Osteoblast (primary cell): ENCODE measurements at regions not wholly inside any gene's neighbourhood (a gene's known extent, or its start where the extent isn't known, plus 50 kb on each side); places are given as distances from the start of the nearest gene placed in this dataset.

Experiments used
- DNase-seq: peaks from one replicate; pipeline ENCODE4 v3.0.0; 2011; ENCODE audit warnings: low spot score, mixed read lengths; ENCODE audit not compliant: insufficient read length; ENCODE audit errors: missing footprints
- H2AFZ ChIP-seq: 2 replicates; pipeline ENCODE4 v1.6.0; 2011; ENCODE audit warnings: mild to moderate bottlenecking, low read length
- H3K27ac ChIP-seq: 2 replicates; pipeline ENCODE4 v1.5.1; 2011; ENCODE audit warnings: mild to moderate bottlenecking, low read depth, low read length, moderate library complexity
- H3K27me3 ChIP-seq: 2 replicates; pipeline ENCODE4 v1.6.0; 2012; ENCODE audit warnings: mild to moderate bottlenecking, control low read depth, inconsistent platforms, low read length, moderate library complexity; ENCODE audit not compliant: insufficient read depth
- H3K36me3 ChIP-seq: 2 replicates; pipeline ENCODE4 v1.5.1; 2011; ENCODE audit warnings: mild to moderate bottlenecking, low read length, control low read depth, moderate library complexity; ENCODE audit not compliant: insufficient read depth
- H3K4me1 ChIP-seq: 2 replicates; pipeline ENCODE4 v1.5.1; 2011; ENCODE audit warnings: mild to moderate bottlenecking, low read length, control low read depth, moderate library complexity; ENCODE audit not compliant: insufficient read depth
- H3K4me2 ChIP-seq: 2 replicates; pipeline ENCODE4 v1.6.0; 2011; ENCODE audit warnings: mild to moderate bottlenecking, low read length; ENCODE audit not compliant: insufficient read depth
- H3K4me3 ChIP-seq: fragments of 200-600 bp; sonication (generic); 3 replicates; pipeline ENCODE4 v1.5.1; 2012; ENCODE audit warnings: mild to moderate bottlenecking, low read length, inconsistent platforms; ENCODE audit not compliant: insufficient read depth
- H3K79me2 ChIP-seq: 2 replicates; pipeline ENCODE4 v1.6.0; 2012; ENCODE audit warnings: mild to moderate bottlenecking, low read length, control low read depth, inconsistent platforms; ENCODE audit not compliant: insufficient read depth
- H3K9me3 ChIP-seq: 2 replicates; pipeline ENCODE4 v1.5.1; 2011; ENCODE audit warnings: low read depth, low read length, control low read depth
- H4K20me1 ChIP-seq: 2 replicates; pipeline ENCODE4 v1.6.0; 2012; ENCODE audit warnings: mild to moderate bottlenecking, low read length, control low read depth; ENCODE audit not compliant: insufficient read depth
- CTCF ChIP-seq: IDR thresholded peaks from 2 replicates; pipeline ENCODE4 v1.5.1; 2011; ENCODE audit warnings: mild to moderate bottlenecking, low read depth, low read length, moderate library complexity; ENCODE audit errors: extremely low read depth

- H3K4me3 ChIP-seq = no peak overlapping the region
- no peak overlapping the region for H2AFZ ChIP-seq
- no peaks in the 10 kb centered on the region for H3K36me3 ChIP-seq
- no peaks in the 10 kb centered on the region for H3K79me2 ChIP-seq
- H3K27ac ChIP-seq = no peak overlapping the region
- no peaks in the 10 kb centered on the region for H3K27me3 ChIP-seq
- H4K20me1 ChIP-seq = no peaks in the 10 kb centered on the region
- no peaks in the 10 kb centered on the region for H3K4me1 ChIP-seq
- no peaks in the 10 kb centered on the region for H3K9me3 ChIP-seq
- DNase-seq = no peak
- no peak for TF ChIP-seq CTCF
- H3K4me2 ChIP-seq = no peak overlapping the region
These were observed 546.1 kb downstream of the SNAPC1 start for GRCh38 chr14:62308316-62308715.

- Histone ChIP-seq H3K27ac (no peak overlapping the region), H4K20me1 (no peaks in the 10 kb centered on the region), H3K36me3 (no peaks in the 10 kb centered on the region), H3K27me3 (no peaks in the 10 kb centered on the region), H3K9me3 (no peaks in the 10 kb centered on the region), H2AFZ (no peak overlapping the region), H3K4me2 (no peak overlapping the region), H3K4me1 (no peaks in the 10 kb centered on the region), H3K4me3 (no peak overlapping the region), H3K79me2 (no peaks in the 10 kb centered on the region)
- DNase-seq = no peak
- TF ChIP-seq CTCF = no peak
These were observed 546.7 kb downstream of the SNAPC1 start for GRCh38 chr14:62308891-62309290.

GRCh38 chr14:62313212-62313611 is 551.0 kb downstream of the SNAPC1 start:
- Histone ChIP-seq H3K27me3 (no peaks in the 10 kb centered on the region), H3K4me3 (no peak overlapping the region), H3K36me3 (no peaks in the 10 kb centered on the region), H3K4me1 (no peaks in the 10 kb centered on the region), H2AFZ (no peak overlapping the region), H3K9me3 (no peaks in the 10 kb centered on the region), H3K79me2 (no peaks in the 10 kb centered on the region), H3K4me2 (no peak overlapping the region), H3K27ac (no peak overlapping the region), H4K20me1 (no peaks in the 10 kb centered on the region)
- no peak for TF ChIP-seq CTCF
- DNase-seq = no peak

- TF ChIP-seq CTCF = no peak
- DNase-seq = no peak
These were observed 552.0 kb downstream of the SNAPC1 start for GRCh38 chr14:62314221-62314620.

More at GRCh38 chr14:62314221-62314620, 552.0 kb downstream of the SNAPC1 start:
- H3K9me3 ChIP-seq = no peaks in the 10 kb centered on the region
- H3K27me3 ChIP-seq = no peaks in the 10 kb centered on the region
- no peaks in the 10 kb centered on the region for H3K4me1 ChIP-seq
- H3K27ac ChIP-seq = no peak overlapping the region
- H3K79me2 ChIP-seq = no peaks in the 10 kb centered on the region
- H3K4me3 ChIP-seq = no peak overlapping the region
- no peaks in the 10 kb centered on the region for H4K20me1 ChIP-seq
- no peaks in the 10 kb centered on the region for H3K36me3 ChIP-seq
- no peak overlapping the region for H2AFZ ChIP-seq
- no peak overlapping the region for H3K4me2 ChIP-seq
